ENCODE measurements at regions not wholly inside any gene's neighbourhood (a gene's known extent, or its start where the extent isn't known, plus 50 kb on each side); places are given as distances from the start of the nearest gene placed in this dataset.

- Mint-ChIP-seq H3K36me3 (ENCODE audit: low read depth) (no peaks in the 10 kb centered on the region), H3K9me3 (no peaks in the 10 kb centered on the region), H3K4me1 (no peaks in the 10 kb centered on the region), H3K27me3 (no peaks in the 10 kb centered on the region), H3K27ac (no peak overlapping the region), H3K4me3 (no peak overlapping the region)
- DNase-seq = no peak
- POLR2A ChIA-PET = no interaction called here
- CTCF ChIA-PET = no interaction called here
- intact Hi-C loops (cut with micrococcal nuclease) = no loop called here
- TF ChIP-seq CTCF (IDR thresholded peaks at IDR 0.05) = no peak
- no peak for ATAC-seq (ENCODE audit: low read depth)
Measured at GRCh38 chr6:56760842-56761241, 118.2 kb upstream of the DST start.

- Mint-ChIP-seq H3K4me1 (no peaks in the 10 kb centered on the region), H3K27ac (no peak overlapping the region), H3K27me3 (no peaks in the 10 kb centered on the region), H3K4me3 (no peak overlapping the region), H3K36me3 (ENCODE audit: low read depth) (no peaks in the 10 kb centered on the region), H3K9me3 (no peaks in the 10 kb centered on the region)
- POLR2A ChIA-PET = no interaction called here
- intact Hi-C loops (cut with micrococcal nuclease) = no loop called here
- DNase-seq (no peak), ATAC-seq (ENCODE audit: low read depth) (no peak)
- no peak for TF ChIP-seq CTCF (IDR thresholded peaks at IDR 0.05)
- CTCF ChIA-PET = no interaction called here
Measured at GRCh38 chr6:56759521-56759920, 116.8 kb upstream of the DST start.

- CTCF ChIA-PET = no interaction called here
Measured at GRCh38 chr6:56758553-56758952, 115.9 kb upstream of the DST start.

GRCh38 chr6:56758120-56758519, 115.4 kb upstream of the DST start:
- DNase-seq = no peak
- no peaks in the 10 kb centered on the region for H3K36me3 Mint-ChIP-seq (ENCODE audit: low read depth)
- ATAC-seq (ENCODE audit: low read depth) = no peak
- TF ChIP-seq CTCF (IDR thresholded peaks at IDR 0.05) = no peak
- no peaks in the 10 kb centered on the region for H3K27me3 Mint-ChIP-seq
- H3K4me3 Mint-ChIP-seq = no peak overlapping the region
- H3K4me1 Mint-ChIP-seq = no peaks in the 10 kb centered on the region
- ChIA-PET POLR2A (no interaction called here), CTCF (no interaction called here)
- intact Hi-C loops (cut with micrococcal nuclease) = no loop called here
- no peak overlapping the region for H3K27ac Mint-ChIP-seq
- no peaks in the 10 kb centered on the region for H3K9me3 Mint-ChIP-seq

More at GRCh38 chr6:56758553-56758952, 115.9 kb upstream of the DST start:
- no peak overlapping the region for H3K27ac Mint-ChIP-seq
- no peaks in the 10 kb centered on the region for H3K27me3 Mint-ChIP-seq
- intact Hi-C loops (cut with micrococcal nuclease) = no loop called here
- ATAC-seq (ENCODE audit: low read depth) (no peak), DNase-seq (no peak)
- no peaks in the 10 kb centered on the region for H3K36me3 Mint-ChIP-seq (ENCODE audit: low read depth)
- no peaks in the 10 kb centered on the region for H3K9me3 Mint-ChIP-seq
- H3K4me1 Mint-ChIP-seq = no peaks in the 10 kb centered on the region
- TF ChIP-seq CTCF (IDR thresholded peaks at IDR 0.05) = no peak
- POLR2A ChIA-PET = no interaction called here
- no peak overlapping the region for H3K4me3 Mint-ChIP-seq

- POLR2A ChIA-PET = no interaction called here
- H3K27me3 Mint-ChIP-seq = no peaks in the 10 kb centered on the region
- ATAC-seq (ENCODE audit: low read depth) = no peak
Measured at GRCh38 chr6:56757588-56757984, 114.9 kb upstream of the DST start.

More at GRCh38 chr6:56757588-56757984, 114.9 kb upstream of the DST start:
- DNase-seq = no peak
- H3K27ac Mint-ChIP-seq = no peak overlapping the region
- H3K36me3 Mint-ChIP-seq (ENCODE audit: low read depth) = no peaks in the 10 kb centered on the region
- intact Hi-C loops (cut with micrococcal nuclease) = no loop called here
- CTCF ChIA-PET = no interaction called here
- H3K4me1 Mint-ChIP-seq = no peaks in the 10 kb centered on the region
- H3K9me3 Mint-ChIP-seq = no peaks in the 10 kb centered on the region
- H3K4me3 Mint-ChIP-seq = no peak overlapping the region
- TF ChIP-seq CTCF (IDR thresholded peaks at IDR 0.05) = no peak
